ENCODE measurements at regions not wholly inside any gene's neighbourhood (a gene's known extent, or its start where the extent isn't known, plus 50 kb on each side); places are given as distances from the start of the nearest gene placed in this dataset.

GRCh38 chr13:64073203-64073602, 2657.6 kb upstream of the PCDH20 start:
- TF ChIP-seq, protein P1, sequence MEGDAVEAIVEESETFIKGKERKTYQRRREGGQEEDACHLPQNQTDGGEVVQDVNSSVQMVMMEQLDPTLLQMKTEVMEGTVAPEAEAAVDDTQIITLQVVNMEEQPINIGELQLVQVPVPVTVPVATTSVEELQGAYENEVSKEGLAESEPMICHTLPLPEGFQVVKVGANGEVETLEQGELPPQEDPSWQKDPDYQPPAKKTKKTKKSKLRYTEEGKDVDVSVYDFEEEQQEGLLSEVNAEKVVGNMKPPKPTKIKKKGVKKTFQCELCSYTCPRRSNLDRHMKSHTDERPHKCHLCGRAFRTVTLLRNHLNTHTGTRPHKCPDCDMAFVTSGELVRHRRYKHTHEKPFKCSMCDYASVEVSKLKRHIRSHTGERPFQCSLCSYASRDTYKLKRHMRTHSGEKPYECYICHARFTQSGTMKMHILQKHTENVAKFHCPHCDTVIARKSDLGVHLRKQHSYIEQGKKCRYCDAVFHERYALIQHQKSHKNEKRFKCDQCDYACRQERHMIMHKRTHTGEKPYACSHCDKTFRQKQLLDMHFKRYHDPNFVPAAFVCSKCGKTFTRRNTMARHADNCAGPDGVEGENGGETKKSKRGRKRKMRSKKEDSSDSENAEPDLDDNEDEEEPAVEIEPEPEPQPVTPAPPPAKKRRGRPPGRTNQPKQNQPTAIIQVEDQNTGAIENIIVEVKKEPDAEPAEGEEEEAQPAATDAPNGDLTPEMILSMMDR (conservative IDR thresholded peaks at IDR 0.05): no peak
- no peak for TF ChIP-seq ZFX (IDR thresholded peaks at IDR 0.05)

Measured in C4-2B (cell line).